Coronary artery (tissue), 2 donors: ENCODE measurements at regions not wholly inside any gene's neighbourhood (a gene's known extent, or its start where the extent isn't known, plus 50 kb on each side); places are given as distances from the start of the nearest gene placed in this dataset.

Experiments
- DNase-seq: peaks from one replicate; pipeline ENCODE4 v3.0.0-alpha.2; 2017; ENCODE audit warnings: low spot score
- H3K27ac ChIP-seq, 2 donors: fragments of 200-600 bp; sonication (generic); one replicate each; pipeline ENCODE4 v1.5.1; 2016 to 2019
- H3K4me3 ChIP-seq: fragments of 200-600 bp; sonication (generic); 2 replicates; pipeline ENCODE4 v1.5.1; 2016; ENCODE audit warnings: mild to moderate bottlenecking, moderate library complexity
- TF ChIP-seq, protein P1 (sequence below): fragments of 200-600 bp; sonication (generic); IDR thresholded peaks from one replicate; pipeline ENCODE4 v1.5.1; 2019; ENCODE audit warnings: antibody characterized with exemption

DNA sequence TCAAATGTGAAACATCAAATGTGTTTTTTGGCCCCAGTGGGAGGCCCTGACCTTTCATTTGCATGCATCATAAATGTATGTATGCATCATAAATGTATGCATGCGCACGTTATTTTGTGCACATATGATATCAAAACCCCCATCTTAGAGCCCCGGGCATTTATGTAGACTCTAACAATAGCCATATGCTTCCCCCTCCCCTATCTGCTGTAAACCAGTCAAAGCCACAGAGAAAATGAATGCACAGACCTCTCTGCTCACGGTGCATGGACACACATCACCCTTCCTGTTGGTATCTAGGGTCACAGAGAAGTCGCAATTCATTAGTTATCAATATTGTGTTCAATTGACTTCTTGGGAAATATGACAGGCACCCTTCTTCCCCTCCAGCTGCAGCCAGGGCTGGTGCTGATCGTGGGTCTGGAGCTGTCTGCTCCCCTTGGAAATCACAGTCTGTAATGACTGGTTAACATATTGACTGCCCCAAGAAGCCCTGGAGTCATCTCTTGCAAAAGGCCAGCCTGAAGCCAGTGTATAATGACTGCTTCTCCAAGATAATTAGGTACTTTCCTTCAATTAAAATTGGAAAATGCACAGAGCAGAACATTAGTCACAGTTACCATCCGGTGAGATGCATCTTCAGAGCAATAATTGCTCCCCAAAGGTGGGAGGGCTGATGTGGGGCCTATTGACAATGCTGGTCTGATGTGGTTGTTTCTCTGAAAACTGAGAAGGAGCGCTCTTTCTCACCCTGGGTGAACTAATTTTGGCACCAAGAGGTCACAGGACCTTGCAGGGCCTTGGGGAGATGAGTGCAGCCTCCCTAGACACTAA is 532.2 kb downstream of the CDH26 start:
- DNase-seq, result no peak
- no peak overlapping the region for H3K27ac ChIP-seq
- no peak overlapping the region for H3K4me3 ChIP-seq
- TF ChIP-seq, protein P1, sequence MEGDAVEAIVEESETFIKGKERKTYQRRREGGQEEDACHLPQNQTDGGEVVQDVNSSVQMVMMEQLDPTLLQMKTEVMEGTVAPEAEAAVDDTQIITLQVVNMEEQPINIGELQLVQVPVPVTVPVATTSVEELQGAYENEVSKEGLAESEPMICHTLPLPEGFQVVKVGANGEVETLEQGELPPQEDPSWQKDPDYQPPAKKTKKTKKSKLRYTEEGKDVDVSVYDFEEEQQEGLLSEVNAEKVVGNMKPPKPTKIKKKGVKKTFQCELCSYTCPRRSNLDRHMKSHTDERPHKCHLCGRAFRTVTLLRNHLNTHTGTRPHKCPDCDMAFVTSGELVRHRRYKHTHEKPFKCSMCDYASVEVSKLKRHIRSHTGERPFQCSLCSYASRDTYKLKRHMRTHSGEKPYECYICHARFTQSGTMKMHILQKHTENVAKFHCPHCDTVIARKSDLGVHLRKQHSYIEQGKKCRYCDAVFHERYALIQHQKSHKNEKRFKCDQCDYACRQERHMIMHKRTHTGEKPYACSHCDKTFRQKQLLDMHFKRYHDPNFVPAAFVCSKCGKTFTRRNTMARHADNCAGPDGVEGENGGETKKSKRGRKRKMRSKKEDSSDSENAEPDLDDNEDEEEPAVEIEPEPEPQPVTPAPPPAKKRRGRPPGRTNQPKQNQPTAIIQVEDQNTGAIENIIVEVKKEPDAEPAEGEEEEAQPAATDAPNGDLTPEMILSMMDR, result no peak

DNA sequence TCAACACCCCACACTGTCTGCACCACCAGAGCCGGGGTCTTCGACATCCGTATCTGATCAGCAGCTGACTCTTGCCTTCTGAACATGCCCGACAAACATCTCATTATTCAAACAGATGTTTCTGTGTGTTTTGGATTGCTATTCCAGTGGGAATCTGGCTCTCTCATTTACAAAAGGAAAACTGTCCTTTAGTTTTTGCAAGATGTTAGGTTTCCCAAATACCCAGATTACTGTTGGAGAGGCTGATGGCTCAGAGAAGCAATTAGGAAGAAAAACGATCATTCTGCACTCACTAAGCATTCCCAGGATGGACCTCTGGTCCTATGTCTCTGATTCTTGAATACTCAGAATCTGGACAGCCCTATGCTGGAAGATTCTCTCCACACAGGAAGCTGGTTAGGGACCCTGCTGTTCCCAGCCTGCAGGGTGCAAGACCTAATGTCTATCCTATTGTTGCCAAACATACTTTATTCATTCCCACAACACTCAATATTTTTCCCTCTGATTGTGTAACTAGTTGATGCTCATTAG is 532.9 kb downstream of the CDH26 start:
- no peak for DNase-seq
- no peak overlapping the region for H3K27ac ChIP-seq
- no peak overlapping the region for H3K4me3 ChIP-seq
- TF ChIP-seq, protein P1, result no peak

DNA sequence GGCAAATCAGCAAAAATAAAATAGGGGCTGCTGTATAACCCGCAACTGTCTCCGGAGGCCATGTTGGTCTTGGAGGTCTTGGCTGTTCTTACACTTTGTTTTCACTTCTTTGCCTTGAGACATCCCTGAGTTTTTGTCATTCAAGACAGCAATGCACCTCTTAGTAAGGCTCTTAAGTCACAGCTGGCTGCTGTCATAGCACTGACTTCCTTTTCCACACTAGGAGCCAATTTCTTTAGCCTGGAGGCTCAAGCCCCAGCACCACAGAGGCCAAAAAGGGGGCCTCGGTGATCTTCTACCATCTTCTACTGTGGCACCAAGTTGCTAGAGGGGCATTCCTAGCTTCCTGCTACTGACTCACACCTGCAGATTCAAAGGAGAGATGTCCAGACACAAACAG is 536.3 kb downstream of the CDH26 start:
- TF ChIP-seq, protein P1, result no peak
- no peak for DNase-seq
- H3K4me3 ChIP-seq, result no peak overlapping the region
- no peak overlapping the region for H3K27ac ChIP-seq

DNA sequence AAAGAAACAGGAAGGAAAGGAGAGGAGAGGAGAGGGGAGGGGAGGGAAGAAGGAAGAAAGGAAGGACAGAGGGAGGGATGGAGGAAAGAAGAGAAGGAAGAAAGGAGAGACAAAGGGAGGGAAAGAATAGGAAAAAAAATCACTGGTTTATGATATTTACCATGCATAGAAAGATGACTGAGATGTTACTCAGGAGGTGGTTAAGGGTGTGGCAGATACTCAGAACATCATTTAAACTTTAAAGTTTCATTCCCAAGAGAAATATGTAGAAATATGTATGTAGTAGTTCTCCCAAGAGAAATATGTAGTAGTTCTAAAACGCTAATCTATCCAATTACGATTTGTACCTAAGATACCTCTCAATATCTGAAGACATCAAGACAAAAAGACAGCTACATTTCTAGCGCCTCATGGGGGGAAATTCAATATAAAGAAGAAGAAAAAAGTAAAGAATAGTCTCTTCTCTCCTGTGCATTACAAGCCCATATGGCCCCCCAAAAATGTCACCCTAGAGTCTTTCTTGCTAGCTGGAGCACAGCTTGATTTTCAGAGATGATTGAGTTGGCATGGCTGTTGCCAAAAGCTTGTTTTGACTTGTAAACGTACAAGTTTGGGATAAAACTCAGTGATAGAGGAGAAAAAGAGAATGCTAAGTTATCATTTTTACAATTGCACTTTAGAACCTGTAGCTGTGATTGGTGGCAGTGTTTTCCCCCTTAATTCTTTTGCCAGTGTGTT is 539.2 kb downstream of the CDH26 start:
- TF ChIP-seq, protein P1, result no peak
- no peak for DNase-seq
- H3K27ac ChIP-seq, result no peak overlapping the region
- no peak overlapping the region for H3K4me3 ChIP-seq

DNA sequence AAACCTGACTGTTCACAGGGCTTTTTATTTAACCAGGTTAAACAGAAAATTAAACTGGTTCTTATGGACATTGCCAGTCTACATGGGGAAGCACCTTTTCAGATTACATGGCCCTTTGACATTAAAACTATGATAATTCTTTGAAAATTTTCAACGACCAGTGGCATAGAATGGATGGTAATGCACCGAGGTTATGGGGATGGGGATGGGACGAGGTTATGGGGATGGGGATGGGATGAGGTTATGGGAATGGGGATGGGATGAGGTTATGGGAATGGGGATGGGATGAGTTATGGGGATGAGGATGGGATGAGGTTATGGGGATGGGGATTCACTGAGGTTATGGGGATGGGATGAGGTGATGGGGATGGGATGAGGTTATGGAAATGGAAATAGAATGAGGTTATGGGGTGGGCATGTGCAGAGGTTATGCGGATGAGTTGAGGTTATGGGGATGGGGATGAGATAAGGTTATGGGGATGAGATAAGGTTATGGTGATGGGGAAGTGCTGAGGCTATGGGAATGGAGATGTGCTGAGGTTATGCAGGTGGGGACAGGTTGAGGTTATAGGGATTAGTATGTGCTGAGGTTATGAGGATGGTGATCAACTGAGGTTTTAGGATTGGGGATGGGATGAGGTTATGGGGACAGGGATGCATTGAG is 541.9 kb downstream of the CDH26 start:
- DNase-seq, result no peak
- TF ChIP-seq, protein P1, result no peak
- no peak overlapping the region for H3K27ac ChIP-seq

DNA sequence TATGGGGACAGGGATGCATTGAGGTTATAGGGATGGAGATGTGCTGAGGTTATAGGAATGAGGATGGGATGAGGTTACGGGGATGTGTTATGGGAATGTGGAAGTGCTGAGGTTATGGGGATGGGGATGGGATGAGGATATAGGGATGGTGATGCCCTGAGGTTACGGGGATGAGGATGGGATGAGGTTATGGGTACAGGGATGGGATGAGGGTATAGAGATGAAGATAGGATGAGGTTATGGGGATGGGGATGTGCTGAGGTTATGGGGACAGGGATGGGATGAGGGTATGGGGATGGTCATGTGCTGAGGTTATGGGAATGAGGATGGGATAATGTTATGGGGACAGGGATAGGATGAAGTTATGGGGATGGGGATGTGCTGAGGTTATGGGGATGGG is 542.8 kb downstream of the CDH26 start:
- H3K27ac ChIP-seq, result no peak overlapping the region
- TF ChIP-seq, protein P1, result no peak
- H3K4me3 ChIP-seq, result no peak overlapping the region
- no peak for DNase-seq

More for the DNA sequence above, 541.9 kb downstream of the CDH26 start:
- no peak overlapping the region for H3K4me3 ChIP-seq
